ENCODE measurements at regions not wholly inside any gene's neighbourhood (a gene's known extent, or its start where the extent isn't known, plus 50 kb on each side); places are given as distances from the start of the nearest gene placed in this dataset.
"Not testable (repeated sequence)": the region's sequence is repeated elsewhere in the genome, so short reads cannot be mapped to it uniquely, and the experiment has no call there.

GRCh38 chr13:87524775-87525174, 146.4 kb upstream of the SLITRK5 start:
- intact Hi-C loops (cut with DNase I): no loop called here
- DNase-seq: no peak

GRCh38 chr13:87533776-87534175, 137.4 kb upstream of the SLITRK5 start:
- intact Hi-C loops (cut with DNase I): no loop called here
- ATAC-seq (ENCODE audit: poor library complexity): no peak
- DNase-seq: no peak

More at GRCh38 chr13:87524775-87525174, 146.4 kb upstream of the SLITRK5 start:
- no peak for ATAC-seq (ENCODE audit: poor library complexity)

DNA sequence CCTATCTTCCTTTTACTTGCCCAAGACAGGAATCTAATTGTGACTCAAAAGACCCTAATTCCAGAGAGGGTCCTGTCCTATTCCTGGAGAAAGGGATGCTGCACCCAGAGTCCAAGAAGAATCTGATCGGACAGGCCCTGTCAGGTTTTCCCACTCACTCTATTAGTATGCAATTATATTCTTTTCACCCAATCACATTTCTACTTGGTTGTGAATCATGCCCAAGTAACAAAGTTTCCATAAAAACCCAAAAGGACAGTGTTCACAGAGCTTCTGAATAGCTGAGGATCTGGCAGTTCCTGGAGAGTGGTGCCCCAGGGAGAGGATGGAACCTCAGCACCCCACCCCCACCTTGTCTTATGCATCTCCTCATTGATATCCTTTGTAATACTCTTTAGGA, 135.3 kb upstream of the SLITRK5 start:
- ATAC-seq (ENCODE audit: poor library complexity): no peak
- no peak for DNase-seq
- intact Hi-C loops (cut with DNase I): no loop called here

- ATAC-seq (ENCODE audit: poor library complexity) (no peak), DNase-seq (no peak)
- intact Hi-C loops (cut with DNase I): no loop called here
These were observed 134.7 kb upstream of the SLITRK5 start for GRCh38 chr13:87536499-87536898.

DNA sequence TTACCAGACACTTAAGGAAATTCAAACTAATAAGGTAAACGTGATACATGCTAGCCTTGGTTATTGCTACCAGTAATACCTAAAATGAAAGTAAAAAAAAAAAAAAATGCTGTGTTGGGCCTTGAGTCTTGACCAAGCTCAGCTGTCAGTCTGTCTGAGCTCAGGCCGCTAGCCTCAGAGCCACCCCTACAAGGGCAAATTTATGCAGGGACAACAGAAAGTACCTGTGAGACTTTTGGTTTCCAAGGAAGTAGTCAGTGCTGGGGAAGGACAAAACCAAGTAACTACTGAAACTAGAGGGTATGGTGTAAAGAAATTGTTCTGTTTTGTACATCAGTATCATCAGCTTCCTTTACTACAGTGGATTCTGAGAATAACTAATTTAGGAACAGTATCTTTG, 134.3 kb upstream of the SLITRK5 start:
- ATAC-seq (ENCODE audit: poor library complexity) (no peak), DNase-seq (no peak)
- intact Hi-C loops (cut with DNase I): no loop called here

- no peak for ATAC-seq (ENCODE audit: poor library complexity)
- DNase-seq: no peak
- intact Hi-C loops (cut with DNase I): no loop called here
These were observed 133.2 kb upstream of the SLITRK5 start for GRCh38 chr13:87537951-87538350.

GRCh38 chr13:87538366-87539052, 132.7 kb upstream of the SLITRK5 start:
- intact Hi-C loops (cut with DNase I): no loop called here
- ATAC-seq (ENCODE audit: poor library complexity) (no peak), DNase-seq (no peak)

GRCh38 chr13:87553142-87553541, 118.0 kb upstream of the SLITRK5 start:
- no peak for DNase-seq
- intact Hi-C loops (cut with DNase I): no loop called here
- ATAC-seq (ENCODE audit: poor library complexity): no peak

DNA sequence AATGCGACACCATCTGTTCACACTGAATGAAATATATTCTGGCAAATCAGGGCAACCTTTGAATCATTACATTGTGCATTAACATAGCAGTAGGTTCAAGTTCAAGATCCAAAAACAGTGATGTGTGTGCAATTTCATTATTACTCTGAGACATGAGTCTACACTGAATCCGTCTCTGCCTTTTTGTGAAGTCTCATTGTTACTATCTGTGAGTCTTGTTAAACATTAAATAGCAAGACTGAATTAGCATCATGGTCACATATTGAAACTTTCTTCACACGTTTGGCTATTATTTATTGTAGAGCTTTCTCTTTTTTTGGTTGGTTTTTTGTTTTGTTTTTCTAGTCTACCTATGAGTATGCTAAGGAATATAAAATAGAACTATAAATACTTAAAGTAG, 117.1 kb upstream of the SLITRK5 start:
- no peak for ATAC-seq (ENCODE audit: poor library complexity)
- no peak for DNase-seq
- intact Hi-C loops (cut with DNase I): no loop called here

DNA sequence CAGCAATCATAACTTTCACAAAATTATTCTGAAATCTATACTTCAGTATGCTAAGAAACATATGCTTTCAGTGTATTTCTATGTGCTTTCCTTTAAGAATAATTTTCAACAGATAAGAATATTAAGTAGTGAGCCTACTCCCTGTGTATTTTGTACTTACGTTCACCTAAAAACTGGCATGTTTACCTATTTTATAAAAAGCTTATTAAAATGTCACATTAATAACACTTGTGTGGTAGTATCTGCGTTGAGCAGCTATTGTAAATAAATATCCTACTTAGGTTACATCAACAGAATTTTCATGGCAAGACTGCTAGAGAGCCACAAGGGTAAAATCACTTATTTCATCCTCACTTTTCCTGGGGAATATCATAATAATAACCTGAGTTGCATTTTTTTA, 113.4 kb upstream of the SLITRK5 start:
- no peak for DNase-seq
- no peak for ATAC-seq (ENCODE audit: poor library complexity)
- intact Hi-C loops (cut with DNase I): no loop called here

GRCh38 chr13:87561580-87561979, 109.6 kb upstream of the SLITRK5 start:
- not testable (repeated sequence) for ATAC-seq (ENCODE audit: poor library complexity); DNase-seq

GRCh38 chr13:87570669-87571068, 100.5 kb upstream of the SLITRK5 start:
- no peak for DNase-seq
- intact Hi-C loops (cut with DNase I): no loop called here
- ATAC-seq (ENCODE audit: poor library complexity): no peak

More at GRCh38 chr13:87561580-87561979, 109.6 kb upstream of the SLITRK5 start:
- intact Hi-C loops (cut with DNase I): not testable (repeated sequence)

- ATAC-seq (ENCODE audit: poor library complexity) (no peak), DNase-seq (no peak)
- intact Hi-C loops (cut with DNase I): no loop called here
These were observed 88.8 kb upstream of the SLITRK5 start for GRCh38 chr13:87582399-87582798.

DNA sequence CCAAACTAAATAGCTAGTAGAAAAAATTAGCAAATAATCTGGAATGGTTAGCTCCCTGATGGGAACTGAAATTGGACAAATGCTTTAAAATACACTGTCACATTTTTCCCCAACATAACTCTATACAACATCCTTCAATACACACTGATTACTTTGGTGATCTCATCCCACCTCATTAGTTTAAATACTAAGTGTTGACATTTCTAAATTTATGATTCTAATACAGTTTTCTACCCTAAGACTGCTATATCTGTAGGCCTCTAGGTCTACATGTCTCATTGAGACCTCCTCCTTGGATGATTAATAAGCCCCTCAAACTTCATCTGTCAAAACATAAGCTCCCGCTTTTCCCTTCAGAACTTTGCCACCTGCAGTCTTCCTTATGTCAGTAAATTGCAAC, 80.7 kb upstream of the SLITRK5 start:
- no peak for DNase-seq
- ATAC-seq (ENCODE audit: poor library complexity): no peak

DNA sequence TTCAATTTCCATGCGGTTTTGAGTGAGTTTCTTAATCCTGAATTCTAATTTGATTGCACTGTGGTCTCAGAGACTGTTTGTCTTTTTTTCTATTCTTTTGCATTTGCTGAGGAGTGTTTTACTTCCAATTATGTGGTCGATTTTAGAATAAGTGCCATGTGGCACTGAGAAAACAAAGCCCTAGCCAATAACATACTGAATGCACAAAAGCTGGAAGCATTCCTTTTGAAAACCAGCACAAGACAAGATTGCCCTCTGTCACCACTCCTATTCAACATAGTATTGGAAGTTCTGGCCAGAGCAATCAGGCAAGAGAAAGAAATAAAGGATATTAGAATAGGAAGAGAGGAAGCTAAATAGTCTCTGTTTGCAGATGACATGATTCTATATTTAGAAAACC, 66.7 kb upstream of the SLITRK5 start:
- ATAC-seq (ENCODE audit: poor library complexity): not testable (repeated sequence)

More for the DNA sequence above, 80.7 kb upstream of the SLITRK5 start:
- intact Hi-C loops (cut with DNase I): no loop called here

DNA sequence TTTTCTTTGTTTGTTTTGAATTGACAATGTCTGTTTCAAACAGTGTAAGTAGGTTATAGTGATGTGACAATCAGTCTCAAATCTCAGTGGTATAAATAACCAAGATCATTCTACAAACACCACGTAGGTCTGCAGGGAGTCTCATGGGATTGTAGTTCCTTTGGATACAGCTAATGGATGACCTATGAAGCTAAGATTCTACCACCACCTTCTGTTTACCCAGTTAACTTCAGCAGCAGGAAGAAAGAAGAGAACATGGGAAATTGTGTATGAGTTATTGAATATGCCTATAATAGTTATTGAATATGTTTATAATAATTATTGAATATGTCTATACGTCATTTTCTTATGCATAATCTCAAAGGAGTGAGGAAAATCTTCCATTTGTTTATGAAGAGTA, 63.9 kb upstream of the SLITRK5 start:
- no peak for ATAC-seq (ENCODE audit: poor library complexity)
- no peak for DNase-seq
- intact Hi-C loops (cut with DNase I): no loop called here

More for the DNA sequence above, 66.7 kb upstream of the SLITRK5 start:
- DNase-seq; intact Hi-C loops (cut with DNase I): not testable (repeated sequence)

DNA sequence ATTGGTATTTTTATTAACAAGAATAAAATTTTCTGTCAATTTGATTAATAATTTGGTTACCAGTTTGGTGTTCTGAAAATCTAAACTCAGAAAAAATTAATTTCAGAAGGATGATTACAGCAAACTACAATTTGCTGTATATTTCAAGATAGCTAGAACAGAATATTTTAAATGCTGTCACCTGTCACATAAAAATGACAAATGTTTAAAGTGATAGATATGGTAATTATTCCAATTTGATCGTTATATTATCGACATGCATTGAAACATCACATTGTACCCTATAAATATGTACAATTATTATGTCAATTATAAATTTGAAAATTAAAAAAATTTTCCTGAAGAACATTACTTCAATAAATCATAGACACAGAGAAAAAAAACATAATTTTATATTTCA, 56.9 kb upstream of the SLITRK5 start:
- intact Hi-C loops (cut with DNase I): no loop called here
- ATAC-seq (ENCODE audit: poor library complexity) (no peak), DNase-seq (no peak)

Data from Right ventricle myocardium superior (tissue), 1 donor.